Psoas muscle (tissue), 7 donors: ENCODE measurements at regions not wholly inside any gene's neighbourhood (a gene's known extent, or its start where the extent isn't known, plus 50 kb on each side); places are given as distances from the start of the nearest gene placed in this dataset.

Experiments used
- ATAC-seq, 4 donors: fragments of 200-7000 bp; cut with Tn5 transposase; one replicate each; pipeline ENCODE4 v1.9.1; 2020; ENCODE audit warnings: moderate library complexity in 3 of 4, mild to moderate bottlenecking in 2 of 4
- DNase-seq, 2 donors: peaks; one replicate each; pipeline ENCODE4 v3.0.0-alpha.2; 2020
- H3K27ac ChIP-seq: fragments of 200-600 bp; one replicate; pipeline ENCODE4 v1.8.0; 2022
- H3K27me3 ChIP-seq, 3 donors: fragments of 200-600 bp in 1 of 3; one replicate each; pipeline versions ENCODE4 v1.6.1 to v1.8.0; 2013 to 2022; ENCODE audit warnings: low read length in 2 of 3, mild to moderate bottlenecking in 2 of 3, moderate library complexity in 1 of 3; ENCODE audit not compliant: insufficient read depth in 3 of 3
- H3K36me3 ChIP-seq, 2 donors: fragments of 200-600 bp in 1 of 2; one replicate each; pipeline versions ENCODE4 v1.6.1 to v1.8.0; 2013 to 2022; ENCODE audit warnings: low read depth in 1 of 2, mild to moderate bottlenecking in 1 of 2, moderate library complexity in 1 of 2; ENCODE audit not compliant: insufficient read depth in 1 of 2
- H3K4me1 ChIP-seq: fragments of 200-600 bp; one replicate; pipeline ENCODE4 v1.8.0; 2022
- H3K4me3 ChIP-seq: fragments of 200-600 bp; one replicate; pipeline ENCODE4 v1.8.0; 2022; ENCODE audit warnings: mild to moderate bottlenecking
- H3K9me3 ChIP-seq: fragments of 200-600 bp; one replicate; pipeline ENCODE4 v1.8.0; 2022
- WGBS, 3 donors: extraction: QIAGEN DNeasy Blood & Tissue Kit; methylation state at CpG; one replicate each; pipeline versions ENCODE4 v1.1.6 to v1.1.7; 2013; 5-methylcytosine and 5-hydroxymethylcytosine counted together
- intact Hi-C, 2 donors: fragments of 100-400 bp; cut with DNase I; formaldehyde crosslinking; loops; one replicate each; pipeline versions ENCODE4 v1.11.0 to v1.14.2; 2022
- TF ChIP-seq, protein P1 (sequence below): fragments of 200-600 bp; IDR thresholded peaks from one replicate; pipeline ENCODE4 v1.8.0; 2022; ENCODE audit warnings: antibody characterized with exemption
- donor health status: healthy with polysubstance abuse.
- donor health status: DM: no; HTN: no; CAD: no; lungs with moderate emphysema.
- donor health status: Bipolar disorder and iron deficiency.
- donor health status: healthy.
- donor health status: DM: yes; HTN: yes; CAD: no.
- donor health status: DM: no; HTN: no; CAD: no.
- donor health status: DM: yes; HTN: yes; CAD: no.

GRCh38 chr14:101181446-101182313 is 278.2 kb upstream of the RTL1 start:
- no peaks in the 10 kb centered on the region for H3K4me1 ChIP-seq
- H3K9me3 ChIP-seq: no peaks in the 10 kb centered on the region
- H3K27ac ChIP-seq: no peak overlapping the region
- no peak overlapping the region for H3K4me3 ChIP-seq
- DNase-seq: no peak
- no peak for ATAC-seq
- H3K36me3 ChIP-seq: no peaks in the 10 kb centered on the region
- 73 to 82% (median 79%) methylated on average over 6 of the region's 6 CpGs for WGBS, 3 donors
- TF ChIP-seq, protein P1, sequence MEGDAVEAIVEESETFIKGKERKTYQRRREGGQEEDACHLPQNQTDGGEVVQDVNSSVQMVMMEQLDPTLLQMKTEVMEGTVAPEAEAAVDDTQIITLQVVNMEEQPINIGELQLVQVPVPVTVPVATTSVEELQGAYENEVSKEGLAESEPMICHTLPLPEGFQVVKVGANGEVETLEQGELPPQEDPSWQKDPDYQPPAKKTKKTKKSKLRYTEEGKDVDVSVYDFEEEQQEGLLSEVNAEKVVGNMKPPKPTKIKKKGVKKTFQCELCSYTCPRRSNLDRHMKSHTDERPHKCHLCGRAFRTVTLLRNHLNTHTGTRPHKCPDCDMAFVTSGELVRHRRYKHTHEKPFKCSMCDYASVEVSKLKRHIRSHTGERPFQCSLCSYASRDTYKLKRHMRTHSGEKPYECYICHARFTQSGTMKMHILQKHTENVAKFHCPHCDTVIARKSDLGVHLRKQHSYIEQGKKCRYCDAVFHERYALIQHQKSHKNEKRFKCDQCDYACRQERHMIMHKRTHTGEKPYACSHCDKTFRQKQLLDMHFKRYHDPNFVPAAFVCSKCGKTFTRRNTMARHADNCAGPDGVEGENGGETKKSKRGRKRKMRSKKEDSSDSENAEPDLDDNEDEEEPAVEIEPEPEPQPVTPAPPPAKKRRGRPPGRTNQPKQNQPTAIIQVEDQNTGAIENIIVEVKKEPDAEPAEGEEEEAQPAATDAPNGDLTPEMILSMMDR: no peak
- no peaks in the 10 kb centered on the region for H3K27me3 ChIP-seq
- intact Hi-C loops: no loop called here

- WGBS, 3 donors: 74 to 78% (median 75%) methylated on average over 5 of the region's 5 CpGs
- Histone ChIP-seq H3K27ac (no peak overlapping the region), H3K4me1 (no peaks in the 10 kb centered on the region), H3K27me3 (no peaks in the 10 kb centered on the region), H3K4me3 (no peak overlapping the region), H3K9me3 (no peaks in the 10 kb centered on the region), H3K36me3 (no peaks in the 10 kb centered on the region)
- TF ChIP-seq, protein P1: no peak
- DNase-seq: no peak
- intact Hi-C loops: no loop called here
- ATAC-seq: no peak
Observed at GRCh38 chr14:101182476-101182875, 279.0 kb upstream of the RTL1 start.

DNA sequence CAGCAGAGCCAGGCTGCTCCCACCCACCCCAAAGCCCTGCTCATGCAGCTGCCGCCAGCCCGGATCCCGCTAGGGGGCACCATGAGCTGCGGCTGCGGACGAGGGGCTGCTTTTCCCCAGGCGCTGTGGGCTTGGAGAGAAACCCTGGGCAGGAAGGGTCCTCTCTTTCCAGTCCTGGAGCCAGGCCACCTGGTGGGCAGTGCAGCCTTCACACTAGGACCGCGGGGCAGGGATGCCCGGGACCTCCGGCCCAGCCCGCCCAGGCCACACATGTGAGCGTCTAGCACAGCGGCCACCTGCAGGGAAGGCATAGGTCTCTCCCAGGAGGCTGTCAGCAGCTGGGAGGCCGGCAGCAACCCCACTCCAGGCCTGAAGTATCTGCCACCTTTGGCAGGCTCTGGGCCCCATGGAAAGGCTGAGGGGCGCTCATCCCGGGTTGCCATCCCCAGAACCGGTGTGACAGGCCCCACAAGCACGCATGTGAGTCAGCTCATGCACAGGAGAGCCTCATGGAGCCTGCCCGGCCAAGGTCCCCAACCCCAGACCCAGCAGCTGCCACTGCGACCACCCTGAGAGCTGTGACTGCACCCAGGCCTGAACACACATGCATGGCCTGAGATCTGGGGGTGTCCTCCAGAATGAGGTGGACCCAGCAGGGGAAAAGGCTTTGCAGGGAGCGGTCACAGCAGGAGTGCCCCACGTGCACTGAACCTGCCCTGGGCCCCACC is 280.0 kb upstream of the RTL1 start:
- intact Hi-C loops: no loop called here
- no peak for ATAC-seq
- H3K36me3 ChIP-seq: no peaks in the 10 kb centered on the region
- 44 to 48% (median 47%) methylated on average over 22 to 23 of the region's 23 CpGs for WGBS, 3 donors
- no peak overlapping the region for H3K27ac ChIP-seq
- H3K4me1 ChIP-seq: no peaks in the 10 kb centered on the region
- no peak overlapping the region for H3K4me3 ChIP-seq
- no peaks in the 10 kb centered on the region for H3K9me3 ChIP-seq
- TF ChIP-seq, protein P1: no peak
- DNase-seq: no peak
- no peaks in the 10 kb centered on the region for H3K27me3 ChIP-seq

- 71 to 76% (median 74%) methylated on average over 12 of the region's 12 CpGs for WGBS, 3 donors
- Histone ChIP-seq H3K36me3 (no peaks in the 10 kb centered on the region), H3K27me3 (no peaks in the 10 kb centered on the region), H3K4me3 (no peak overlapping the region), H3K4me1 (no peaks in the 10 kb centered on the region), H3K9me3 (no peaks in the 10 kb centered on the region), H3K27ac (no peak overlapping the region)
- TF ChIP-seq, protein P1: no peak
- DNase-seq: no peak
- no peak for ATAC-seq
- intact Hi-C loops: no loop called here
Observed at GRCh38 chr14:101184104-101184455, 280.6 kb upstream of the RTL1 start.
